Tongue (tissue), 1 donor: ENCODE measurements at regions not wholly inside any gene's neighbourhood (a gene's known extent, or its start where the extent isn't known, plus 50 kb on each side); places are given as distances from the start of the nearest gene placed in this dataset.

ENCODE experiments used
- DNase-seq: peaks from one replicate; pipeline ENCODE4 v3.0.0-alpha.2; 2015

DNA sequence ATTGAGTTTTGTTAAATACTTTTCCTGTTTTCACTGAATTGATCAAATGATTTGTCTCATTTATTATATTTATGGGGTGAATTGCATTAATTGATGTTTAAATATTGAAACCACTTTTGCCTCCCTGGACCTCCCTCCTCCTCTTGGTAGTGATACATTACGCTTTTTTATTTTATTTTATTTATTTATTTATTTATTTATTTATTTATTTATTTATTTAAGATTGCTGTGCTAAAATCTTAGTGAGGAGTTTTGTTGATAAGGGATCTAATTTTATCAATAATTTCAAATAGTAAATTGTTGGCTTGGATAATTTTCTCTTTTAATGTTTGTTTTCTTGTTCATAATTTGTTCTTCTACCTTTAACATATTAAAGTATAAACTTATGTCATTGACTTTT is 1281.0 kb upstream of the NXPH2 start:
- no peak for DNase-seq

DNA sequence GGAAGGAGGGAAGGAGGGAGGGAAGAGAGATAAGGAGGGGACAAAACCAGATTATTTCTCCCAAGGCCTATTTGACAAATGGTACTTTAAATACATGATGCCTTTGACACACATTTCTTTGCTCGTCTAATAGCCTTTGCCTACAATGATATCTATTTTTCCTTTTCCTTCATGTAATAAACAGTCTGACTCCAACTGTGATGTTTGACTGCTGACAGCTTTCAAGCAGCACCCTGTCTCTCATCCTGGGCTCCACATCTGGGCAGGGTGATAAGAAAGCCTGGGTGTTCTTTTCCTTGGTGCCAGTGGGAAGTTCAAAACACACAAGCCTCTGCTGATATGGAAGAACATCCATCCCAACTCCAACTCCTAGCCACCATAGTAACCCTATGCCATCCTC is 1277.7 kb upstream of the NXPH2 start:
- DNase-seq: no peak

DNA sequence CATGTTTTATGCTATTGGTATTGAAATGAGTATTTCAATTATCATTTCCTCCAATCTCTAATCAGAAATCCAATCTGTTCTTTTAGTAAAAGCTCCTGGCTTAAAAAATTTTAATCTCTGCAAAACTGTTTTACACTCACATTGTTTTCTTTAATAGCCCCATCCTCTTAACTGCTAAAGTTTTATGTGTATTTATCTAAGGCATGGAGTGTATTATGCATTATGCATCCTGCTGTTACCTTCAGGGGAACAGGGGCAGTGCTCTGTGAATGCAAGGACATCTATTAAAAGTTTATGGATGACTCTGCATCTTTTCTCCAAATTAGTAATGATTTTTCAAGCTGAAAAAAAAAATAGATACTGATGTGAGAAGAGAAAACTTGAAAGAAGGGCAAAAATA is 1261.6 kb upstream of the NXPH2 start:
- DNase-seq: no peak

DNA sequence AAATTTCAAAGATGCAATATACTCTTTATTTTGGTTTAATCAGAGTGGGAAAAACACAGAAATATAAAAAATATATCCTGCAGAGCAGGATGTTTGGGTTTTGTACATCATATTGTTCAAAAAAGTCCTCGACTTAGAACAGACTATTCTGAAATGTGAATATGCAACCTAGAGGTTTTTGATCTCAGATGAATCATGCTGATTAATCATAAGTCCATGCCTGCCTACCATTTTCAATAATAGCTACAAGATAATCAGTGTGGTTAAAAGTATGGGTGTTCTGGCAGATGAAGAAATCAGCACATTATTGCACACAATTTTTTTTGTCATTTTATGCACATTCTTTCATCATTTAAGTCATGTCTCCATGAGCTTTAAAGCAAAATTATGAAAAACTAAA is 1261.0 kb upstream of the NXPH2 start:
- DNase-seq: no peak

DNA sequence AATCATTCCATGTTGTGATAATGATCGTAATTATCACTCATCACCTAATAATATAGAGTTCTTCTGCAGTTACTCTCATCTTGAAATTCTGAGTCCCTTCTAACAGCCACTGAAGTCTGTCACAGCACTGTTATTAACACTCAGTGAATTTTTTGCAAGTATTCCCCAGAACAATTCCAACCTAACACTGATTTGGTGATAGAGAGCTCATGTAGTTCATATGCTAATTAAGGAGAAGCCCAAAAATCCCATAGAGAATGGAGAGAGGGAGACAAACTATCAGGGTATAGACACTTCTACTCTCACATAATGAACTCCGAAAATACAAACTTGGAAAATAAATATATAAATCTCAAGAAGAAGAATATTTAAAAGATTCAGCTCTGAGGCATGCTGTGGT is 1253.4 kb upstream of the NXPH2 start:
- no peak for DNase-seq

DNA sequence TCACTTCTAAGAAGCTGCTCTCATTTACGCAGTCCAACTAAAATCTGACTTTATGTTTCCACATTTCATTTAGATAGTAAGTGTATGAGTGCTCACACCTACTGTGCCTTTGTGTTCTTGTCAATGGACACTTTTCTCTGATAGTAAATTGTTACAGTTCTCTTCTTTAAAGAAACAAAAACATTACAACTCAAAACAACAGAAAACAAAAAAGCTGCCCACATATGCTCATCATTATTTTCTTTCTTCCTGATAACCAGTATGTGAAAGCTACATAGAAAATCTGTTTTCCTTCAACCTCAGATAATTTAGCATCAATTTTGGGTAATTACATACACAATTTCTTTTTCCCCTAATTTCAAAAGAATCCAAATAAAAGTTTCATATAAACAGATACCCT is 1247.8 kb upstream of the NXPH2 start:
- no peak for DNase-seq

DNA sequence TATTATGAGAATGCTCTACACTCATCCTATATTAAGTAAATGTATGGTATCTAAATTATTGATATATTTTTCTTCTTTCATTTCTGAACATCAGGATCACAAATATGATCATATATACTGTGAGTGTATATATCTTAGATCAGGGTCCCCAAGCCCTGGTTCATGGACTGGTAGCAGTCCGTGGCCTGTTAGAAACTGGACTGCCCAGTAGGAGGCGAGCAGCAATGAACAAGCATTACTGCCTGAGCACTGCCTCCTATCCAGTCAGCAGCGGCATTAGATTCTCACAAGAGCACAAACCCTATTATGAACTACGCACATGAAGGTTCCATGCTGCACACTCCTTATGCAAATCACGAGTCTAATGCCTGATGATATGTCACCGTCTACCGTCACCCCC is 1247.1 kb upstream of the NXPH2 start:
- DNase-seq: no peak

DNA sequence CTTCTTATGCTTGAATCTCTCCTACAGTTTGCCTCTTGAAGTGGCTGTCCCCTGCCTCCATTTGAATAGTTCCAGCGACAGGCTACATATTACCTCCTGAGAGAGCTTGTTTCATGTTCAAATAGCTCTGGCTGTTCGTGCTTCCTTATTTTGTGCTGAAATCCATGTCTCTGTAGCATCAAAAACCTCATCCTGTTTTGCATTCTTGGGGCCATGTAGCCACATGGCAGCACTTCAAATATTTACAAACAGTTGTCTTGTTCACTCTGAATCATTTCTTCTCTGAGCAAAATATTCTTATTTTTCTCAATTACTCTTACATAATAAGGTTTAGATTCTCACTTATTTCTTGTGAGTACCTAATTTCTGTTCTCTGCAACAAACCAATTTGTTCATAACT is 1243.1 kb upstream of the NXPH2 start:
- DNase-seq: no peak

DNA sequence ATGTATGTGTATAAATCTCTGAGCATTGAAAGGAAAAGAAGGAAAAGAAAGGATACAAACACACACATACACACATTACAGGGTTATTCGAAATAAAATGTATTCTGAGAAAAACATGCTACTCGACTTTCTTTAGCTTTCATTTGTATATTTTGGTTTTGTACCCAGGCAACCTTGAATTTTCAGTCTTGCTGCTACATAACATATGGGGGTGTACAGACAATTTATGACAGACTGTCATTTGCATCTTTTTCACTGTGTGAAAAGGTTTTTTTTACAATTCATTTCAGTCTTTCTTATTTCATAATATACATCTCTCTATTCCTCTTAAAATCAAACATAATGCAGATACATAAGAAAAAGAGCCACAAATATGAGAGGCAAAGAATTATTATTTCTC is 1238.4 kb upstream of the NXPH2 start:
- DNase-seq: no peak

DNA sequence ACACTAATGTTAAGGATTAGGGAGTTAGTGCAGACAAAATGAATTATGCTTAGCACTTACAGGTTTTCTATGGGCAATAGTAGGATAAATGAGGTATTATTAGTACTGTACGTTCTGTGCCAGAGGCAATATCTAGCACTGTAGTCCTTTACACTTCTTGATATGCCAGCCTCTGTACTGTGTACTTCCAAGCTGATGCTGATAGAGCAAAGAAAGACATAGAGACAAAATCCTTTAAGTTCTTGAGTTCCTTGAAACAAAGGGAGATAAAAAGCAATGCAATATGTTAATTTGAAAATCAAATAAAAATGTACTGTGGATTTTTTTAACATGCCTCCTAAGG is 1234.0 kb upstream of the NXPH2 start:
- no peak for DNase-seq

DNA sequence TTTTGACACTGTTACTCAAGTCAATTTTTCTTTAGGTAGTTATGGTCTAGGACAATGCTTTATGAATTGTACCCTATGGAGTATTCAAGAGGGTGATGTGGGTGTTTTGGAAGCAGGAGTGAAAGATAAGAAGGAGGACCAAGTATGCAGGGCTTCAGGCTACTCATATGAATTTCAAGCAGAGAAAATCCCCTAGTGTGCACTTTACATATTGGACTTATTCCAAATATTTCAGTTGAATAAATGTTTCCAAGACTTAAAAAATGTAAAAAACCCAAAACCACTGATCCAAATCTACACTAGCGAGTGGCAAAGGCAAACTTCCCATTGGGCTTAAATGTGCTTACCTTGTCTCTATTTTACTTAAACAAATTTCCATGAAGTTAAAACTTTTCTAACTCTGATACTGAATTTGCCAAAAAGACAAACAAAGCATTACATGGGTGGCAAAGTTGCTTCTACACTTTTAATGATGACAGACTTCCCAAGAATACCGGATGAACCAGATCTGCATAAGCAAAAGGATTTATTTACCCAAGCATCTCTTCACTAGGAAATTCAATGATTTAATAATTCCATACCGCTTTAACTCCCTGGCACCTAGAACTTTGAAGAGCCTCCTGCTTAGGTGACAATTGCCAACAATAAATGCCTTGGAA is 1233.5 kb upstream of the NXPH2 start:
- DNase-seq: peak; percentile 53

DNA sequence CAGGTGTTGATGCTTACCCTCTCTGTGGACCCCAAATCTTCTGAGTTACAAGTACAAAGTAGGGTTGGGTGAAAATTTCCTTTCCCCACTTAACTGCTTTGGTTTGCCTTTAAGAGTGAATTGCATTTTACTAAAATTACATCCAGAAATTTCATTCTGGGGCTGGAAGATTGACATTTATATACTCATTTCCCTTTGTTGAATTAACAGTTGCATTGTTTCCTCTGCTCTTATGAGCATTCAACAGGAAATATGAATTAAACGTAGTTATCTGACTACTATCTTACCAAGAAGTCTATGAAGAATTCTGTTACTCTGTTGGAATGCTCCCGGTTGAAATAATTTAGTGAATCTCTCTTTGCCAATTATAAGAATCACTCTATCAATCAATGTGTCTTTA is 1231.1 kb upstream of the NXPH2 start:
- DNase-seq: no peak

DNA sequence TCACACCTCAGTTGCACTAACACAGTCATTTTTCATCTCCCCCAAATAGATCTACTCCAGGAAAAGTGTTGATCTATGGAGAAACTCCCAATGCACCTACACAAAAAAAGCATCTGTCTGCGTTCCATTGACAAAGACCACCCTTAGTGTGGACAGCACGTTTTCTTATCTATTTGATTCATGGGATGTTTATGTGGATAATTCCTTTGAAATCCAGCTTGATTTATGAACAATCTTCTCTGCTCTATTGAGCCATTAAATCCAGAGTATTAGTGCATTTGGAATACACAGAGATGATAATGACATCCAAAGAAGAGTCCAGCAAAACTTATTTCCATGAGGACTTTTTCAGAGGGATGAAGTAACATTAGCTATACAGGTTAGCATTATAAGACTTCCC is 1221.9 kb upstream of the NXPH2 start:
- DNase-seq: no peak

DNA sequence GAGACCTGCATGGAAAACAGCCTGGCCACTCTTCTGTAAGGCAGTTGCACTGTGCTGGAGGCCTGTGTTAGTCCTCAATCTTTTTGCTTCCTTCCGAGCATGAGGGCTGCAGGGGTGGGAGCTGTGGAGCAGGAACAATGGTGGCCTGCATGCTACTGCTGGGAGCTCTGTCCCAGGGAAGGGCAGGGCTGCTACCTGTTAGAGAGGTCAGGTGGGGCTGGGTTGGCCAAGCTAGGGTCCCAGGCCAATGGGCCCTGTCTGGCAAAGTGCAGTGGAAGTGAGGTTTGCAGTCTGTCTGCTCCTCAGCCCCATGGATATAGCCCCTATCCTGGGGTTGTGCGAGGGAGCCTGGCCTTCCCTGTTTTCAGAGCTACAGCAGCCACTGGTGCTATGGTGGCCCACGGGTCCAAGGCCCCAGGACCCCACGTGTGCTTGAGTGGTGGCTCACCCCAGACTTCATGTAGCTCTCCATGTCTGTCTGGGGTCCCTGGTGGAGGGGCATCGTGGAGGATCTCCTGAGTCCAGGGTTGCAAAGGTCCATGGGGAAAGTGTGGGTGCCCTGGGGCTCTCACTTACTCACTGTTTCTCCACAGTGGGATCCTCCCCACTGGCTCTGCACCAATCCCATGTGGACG is 1212.6 kb upstream of the NXPH2 start:
- no peak for DNase-seq

DNA sequence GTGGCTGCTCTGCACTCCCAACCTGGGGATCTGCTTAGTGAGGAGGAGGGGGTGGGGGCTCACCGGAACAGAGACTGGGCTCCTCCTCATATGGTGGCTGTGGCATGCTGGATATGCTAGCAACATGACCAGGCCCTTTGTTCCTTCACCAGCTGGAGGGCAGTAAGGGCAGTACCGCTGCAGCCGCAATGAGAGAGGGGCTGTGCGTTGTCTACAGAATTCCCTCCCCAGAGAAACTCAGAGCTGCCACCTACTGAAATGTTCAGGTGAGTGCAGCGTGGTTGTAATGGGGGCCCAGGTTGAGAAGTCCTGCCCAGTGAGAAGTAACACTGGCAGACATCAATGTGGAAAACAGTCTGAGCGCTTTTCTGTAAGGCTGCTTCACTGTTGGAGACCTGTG is 1211.9 kb upstream of the NXPH2 start:
- no peak for DNase-seq

DNA sequence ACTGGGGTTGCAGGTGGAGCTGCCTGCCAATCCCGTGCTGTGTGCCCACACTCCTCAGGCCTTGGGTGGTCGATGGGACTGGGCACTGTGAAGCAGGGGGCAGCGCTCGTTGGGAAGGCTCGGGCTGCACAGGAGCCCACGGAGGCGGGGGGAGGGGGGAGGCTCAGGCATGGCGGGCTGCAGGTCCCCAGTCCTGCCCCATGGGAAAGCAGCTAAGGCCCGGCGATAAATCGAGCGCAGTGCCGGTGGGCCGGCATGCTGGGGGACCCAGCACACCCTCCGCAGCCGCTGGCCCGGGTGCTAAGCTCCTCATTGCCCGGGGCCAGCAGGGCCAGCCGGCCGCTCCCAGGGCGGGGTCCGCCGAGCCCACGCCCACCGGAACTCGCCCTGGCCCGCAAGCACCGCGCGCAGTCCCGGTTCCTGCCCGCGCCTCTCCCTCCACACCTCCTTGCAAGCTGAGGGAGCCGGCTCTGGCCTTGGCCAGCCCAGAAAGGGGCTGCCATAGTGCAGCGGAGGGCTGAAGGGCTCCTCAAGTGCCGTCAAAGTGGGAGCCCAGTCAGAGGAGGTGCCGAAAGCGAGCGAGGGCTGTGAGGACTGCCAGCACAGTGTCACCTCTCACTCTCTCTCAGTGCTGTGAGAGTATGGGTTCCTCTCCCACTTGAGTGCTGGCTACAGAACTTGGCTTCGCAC is 1210.6 kb upstream of the NXPH2 start:
- DNase-seq: no peak

DNA sequence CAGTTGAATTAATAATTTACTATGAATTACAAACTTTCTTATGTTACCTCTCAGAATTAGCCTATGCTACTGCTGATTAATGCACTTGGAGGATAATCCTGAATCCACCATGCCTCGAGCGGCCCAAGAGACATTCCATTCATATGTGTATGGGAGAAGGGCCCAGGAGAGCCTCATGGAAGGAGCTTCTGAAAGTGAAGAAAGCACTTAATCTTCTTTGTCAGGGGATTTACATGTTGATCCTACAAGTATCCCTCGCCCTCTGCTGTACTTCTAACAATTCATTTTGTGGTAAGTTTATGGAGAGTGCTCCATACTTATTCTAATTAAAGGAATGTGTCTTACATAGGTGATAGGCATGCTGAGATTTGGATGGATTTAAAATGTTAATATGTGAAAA is 1189.1 kb upstream of the NXPH2 start:
- no peak for DNase-seq

DNA sequence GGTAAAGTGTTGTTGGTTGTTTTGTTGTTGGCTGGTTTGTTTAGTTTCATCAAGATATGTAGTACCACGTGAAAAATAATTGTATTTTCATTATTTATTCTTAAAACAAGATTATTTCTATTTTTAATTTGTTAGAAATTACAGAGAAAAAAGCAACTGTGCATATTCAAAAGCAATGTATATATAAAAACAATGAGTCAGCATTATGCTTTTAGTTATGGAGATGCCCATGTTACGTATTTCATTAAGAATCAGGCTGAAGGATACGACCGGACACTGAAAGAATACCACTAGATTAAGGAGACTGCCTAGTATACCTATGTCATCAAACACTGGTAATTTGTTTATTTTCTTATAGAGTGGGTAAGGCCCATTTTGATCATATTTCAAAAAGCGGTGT is 1188.4 kb upstream of the NXPH2 start:
- no peak for DNase-seq

DNA sequence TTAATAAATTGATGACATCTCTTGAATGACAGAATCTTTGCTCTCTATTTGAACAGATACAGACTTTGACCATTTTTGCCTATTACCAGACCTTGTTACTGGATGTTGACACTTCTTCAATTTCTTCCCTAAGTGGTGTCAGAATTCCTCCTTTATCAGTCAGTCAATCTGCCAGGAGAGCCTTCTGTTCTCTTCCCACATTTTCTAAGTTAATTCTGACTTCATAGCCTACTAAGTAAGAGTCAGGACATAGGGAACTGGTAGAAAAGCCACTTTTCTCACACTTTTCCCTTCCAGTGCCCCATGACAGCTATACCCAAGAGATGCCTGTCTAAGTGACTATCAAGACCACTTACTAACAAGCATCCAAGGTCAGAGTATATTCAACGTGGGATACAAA is 1187.5 kb upstream of the NXPH2 start:
- no peak for DNase-seq

DNA sequence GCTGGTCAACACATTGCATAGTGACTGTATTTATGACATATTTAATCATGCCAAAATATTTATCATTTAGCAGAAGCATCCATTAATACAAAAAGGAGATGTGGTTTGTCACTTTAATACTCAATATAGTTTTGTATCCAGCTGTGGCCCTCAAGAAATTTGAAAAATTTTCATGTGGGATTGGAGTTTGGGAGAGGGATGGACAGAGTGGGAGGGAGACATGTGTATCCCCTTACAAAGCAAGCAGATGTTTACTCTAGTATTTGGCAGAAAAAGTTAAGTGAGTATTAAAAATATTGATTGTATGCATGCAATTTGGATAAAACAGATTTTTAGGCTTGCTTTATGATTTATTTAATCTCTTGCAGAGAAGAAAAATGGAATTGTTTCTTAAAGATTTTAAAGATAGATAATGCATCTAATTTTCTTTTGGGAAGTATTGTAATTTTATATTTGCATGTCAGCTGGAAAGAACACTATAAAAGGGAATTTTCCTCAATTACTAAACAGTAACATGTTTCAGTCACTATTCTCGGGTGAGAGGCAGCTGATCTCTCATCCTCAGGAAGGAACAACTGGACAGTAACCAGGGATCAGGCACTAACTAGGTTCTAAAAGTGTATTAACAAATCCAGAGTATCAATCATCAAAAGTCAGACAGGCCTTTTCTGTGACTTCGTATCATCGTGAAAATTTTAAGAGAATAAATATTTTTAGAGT is 1184.7 kb upstream of the NXPH2 start:
- peak; percentile 2 for DNase-seq

DNA sequence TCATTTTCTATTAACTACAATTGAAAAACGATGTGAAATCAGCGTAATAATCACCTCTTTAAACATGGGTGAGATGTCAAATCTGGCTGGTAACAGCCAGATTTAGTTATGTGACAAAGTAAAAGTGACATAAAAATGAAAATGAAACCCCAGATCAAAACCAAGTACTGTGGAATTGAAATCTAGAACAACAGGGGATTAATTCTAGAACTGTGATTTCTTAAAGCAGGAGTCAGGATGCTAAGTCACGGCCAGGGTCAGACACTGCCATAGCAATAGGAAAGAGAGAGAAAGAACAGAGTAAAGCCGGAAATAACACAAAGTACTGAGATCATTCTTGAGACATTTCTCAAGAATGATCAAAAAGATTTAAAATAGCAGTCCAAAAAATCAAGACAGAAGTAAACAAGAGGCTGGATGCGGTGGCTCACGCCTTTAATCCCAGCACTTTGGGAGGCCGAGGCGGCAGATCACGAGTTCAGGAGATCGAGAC is 1183.7 kb upstream of the NXPH2 start:
- DNase-seq: no peak

DNA sequence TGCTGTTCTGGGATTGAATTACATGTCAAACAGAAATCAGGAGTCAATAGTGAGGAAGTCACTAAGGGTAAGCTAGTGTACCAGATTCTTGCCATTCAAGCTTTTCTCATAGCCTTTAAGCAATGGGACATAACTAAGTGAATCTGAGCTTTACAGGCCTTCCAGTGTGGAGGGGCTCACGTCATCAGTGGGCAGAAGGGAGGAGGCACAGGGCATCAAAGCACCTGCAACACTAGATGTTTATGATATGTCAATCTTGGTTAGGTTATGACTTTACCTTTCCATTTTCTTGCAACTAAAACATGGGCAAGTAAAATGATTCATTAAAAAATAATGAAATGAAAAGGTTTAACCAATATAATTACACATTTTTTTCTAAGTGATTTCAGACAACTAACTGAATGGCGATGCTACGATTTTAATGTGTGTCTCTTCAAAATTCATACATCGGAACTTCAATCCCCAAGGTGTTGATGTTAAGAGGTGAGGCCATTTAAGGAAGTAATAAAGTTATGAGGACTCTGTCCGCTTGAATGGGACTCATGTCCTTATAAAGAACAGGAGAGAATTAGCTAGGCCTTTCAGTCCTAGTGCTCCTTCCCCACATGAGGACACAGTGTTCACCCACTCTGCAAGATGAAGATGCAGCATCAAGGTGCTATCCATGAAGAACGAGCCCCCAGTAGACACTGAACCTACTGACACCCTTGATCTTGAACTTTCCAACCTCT is 1169.2 kb upstream of the NXPH2 start:
- DNase-seq: no peak

DNA sequence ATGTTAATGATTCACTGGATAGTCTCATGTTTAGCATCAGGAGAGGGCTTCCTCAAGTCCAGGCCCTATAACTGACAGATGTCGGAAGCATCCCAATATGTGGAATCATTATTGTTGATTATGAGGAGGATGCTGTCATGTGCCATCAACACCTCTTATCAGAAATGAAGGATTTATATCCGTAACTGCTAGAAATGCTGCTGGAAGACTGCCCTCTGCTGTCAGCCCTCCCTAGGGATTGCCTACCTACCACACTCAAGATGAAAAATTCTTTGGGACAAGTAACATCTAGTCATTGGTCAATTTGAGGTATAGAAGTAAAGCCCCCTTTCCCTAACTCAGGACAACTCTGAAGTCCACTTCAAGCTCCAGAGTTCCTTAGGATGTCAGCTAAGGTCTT is 1166.5 kb upstream of the NXPH2 start:
- no peak for DNase-seq
